Muscle layer of duodenum (tissue), 2 donors: ENCODE measurements at regions not wholly inside any gene's neighbourhood (a gene's known extent, or its start where the extent isn't known, plus 50 kb on each side); places are given as distances from the start of the nearest gene placed in this dataset.
A peak's percentile ranks its signal among the peaks of the same experiment; 100 is the strongest.

Source experiments
- H3K27ac ChIP-seq: one replicate; pipeline ENCODE4 v1.7.0; 2013; ENCODE audit warnings: mild to moderate bottlenecking, low read length
- H3K27me3 ChIP-seq: one replicate; pipeline ENCODE4 v1.7.0; 2013; ENCODE audit warnings: low read depth, mild to moderate bottlenecking, control low read depth, low read length
- H3K36me3 ChIP-seq, 2 donors: one replicate each; pipeline ENCODE4 v1.7.0; 2013; ENCODE audit warnings: low read length in 2 of 2, control low read depth in 1 of 2, mild to moderate bottlenecking in 1 of 2; ENCODE audit not compliant: insufficient read depth in 2 of 2, control insufficient read depth in 1 of 2
- H3K4me1 ChIP-seq, 2 donors: one replicate each; pipeline ENCODE4 v1.7.0; 2013; ENCODE audit warnings: low read length in 2 of 2, mild to moderate bottlenecking in 2 of 2, control low read depth in 1 of 2, moderate library complexity in 1 of 2; ENCODE audit not compliant: insufficient read depth in 2 of 2, control insufficient read depth in 1 of 2
- H3K4me3 ChIP-seq, 2 donors: one replicate each; pipeline ENCODE4 v1.7.0; 2013; ENCODE audit warnings: low read length in 2 of 2, low read depth in 1 of 2, mild to moderate bottlenecking in 1 of 2
- H3K9me3 ChIP-seq, 2 donors: one replicate each; pipeline ENCODE4 v1.7.0; 2013; ENCODE audit warnings: low read length in 2 of 2, control low read depth in 1 of 2, mild to moderate bottlenecking in 1 of 2; ENCODE audit not compliant: control insufficient read depth in 1 of 2
- donor health status: healthy.

DNA sequence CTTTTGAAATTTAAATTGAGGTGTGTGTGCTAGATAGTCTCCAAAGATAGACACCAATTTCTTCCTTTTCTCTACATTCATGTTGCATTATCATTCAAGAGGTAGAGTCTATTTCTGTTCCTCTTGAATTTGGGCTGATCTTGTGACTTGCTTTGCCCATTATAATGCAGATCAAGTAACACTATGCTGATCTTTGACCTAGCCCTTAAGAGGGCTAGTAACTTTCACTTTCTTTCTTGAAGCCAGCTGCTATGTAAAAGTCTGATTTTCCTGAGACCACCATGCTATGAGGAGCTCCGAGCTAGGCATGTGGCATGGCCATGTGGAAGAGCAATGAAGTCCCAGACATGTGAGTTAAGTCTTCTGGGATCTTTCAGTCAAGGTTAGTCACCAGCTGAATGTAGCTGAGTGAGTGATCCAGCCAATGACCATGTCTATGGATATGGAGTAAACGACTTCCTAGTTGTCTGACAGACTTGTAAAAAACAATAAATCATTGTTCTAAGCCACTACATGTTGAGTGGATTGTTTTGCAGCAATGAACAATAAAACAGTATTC is 189.4 kb upstream of the CWC22 start:
- Histone ChIP-seq H3K27ac (no peak overlapping the region), H3K27me3 (no peaks in the 10 kb centered on the region), H3K36me3 (no peaks in the 10 kb centered on the region), H3K4me1 (peaks cover 0 to 3% of the 10 kb centered on the region in 2 donors), H3K4me3 (no peak overlapping the region), H3K9me3 (no peaks in the 10 kb centered on the region)

DNA sequence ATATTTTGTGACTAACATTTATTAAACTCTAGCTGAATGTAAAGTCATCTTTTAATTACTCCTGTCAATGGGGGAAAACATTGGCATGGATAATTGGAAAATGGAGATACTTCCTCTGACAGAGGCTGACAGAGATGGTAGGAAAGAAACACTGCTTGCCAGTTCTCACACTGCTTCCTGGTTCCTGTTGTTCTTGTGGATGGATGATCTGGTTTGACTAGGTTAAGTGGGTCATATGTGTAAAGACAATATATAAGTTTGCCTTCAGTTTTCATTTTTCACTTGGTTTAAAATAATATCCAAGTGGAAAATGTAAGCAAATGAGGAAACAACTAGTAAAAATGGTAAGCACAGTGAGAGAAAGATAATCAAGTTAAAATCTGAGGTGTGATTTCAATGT is 188.8 kb upstream of the CWC22 start:
- Histone ChIP-seq H3K4me1 (peaks cover 0 to 6% of the 10 kb centered on the region in 2 donors), H3K4me3 (no peak overlapping the region), H3K27me3 (no peaks in the 10 kb centered on the region), H3K27ac (no peak overlapping the region), H3K36me3 (no peaks in the 10 kb centered on the region), H3K9me3 (no peaks in the 10 kb centered on the region)

DNA sequence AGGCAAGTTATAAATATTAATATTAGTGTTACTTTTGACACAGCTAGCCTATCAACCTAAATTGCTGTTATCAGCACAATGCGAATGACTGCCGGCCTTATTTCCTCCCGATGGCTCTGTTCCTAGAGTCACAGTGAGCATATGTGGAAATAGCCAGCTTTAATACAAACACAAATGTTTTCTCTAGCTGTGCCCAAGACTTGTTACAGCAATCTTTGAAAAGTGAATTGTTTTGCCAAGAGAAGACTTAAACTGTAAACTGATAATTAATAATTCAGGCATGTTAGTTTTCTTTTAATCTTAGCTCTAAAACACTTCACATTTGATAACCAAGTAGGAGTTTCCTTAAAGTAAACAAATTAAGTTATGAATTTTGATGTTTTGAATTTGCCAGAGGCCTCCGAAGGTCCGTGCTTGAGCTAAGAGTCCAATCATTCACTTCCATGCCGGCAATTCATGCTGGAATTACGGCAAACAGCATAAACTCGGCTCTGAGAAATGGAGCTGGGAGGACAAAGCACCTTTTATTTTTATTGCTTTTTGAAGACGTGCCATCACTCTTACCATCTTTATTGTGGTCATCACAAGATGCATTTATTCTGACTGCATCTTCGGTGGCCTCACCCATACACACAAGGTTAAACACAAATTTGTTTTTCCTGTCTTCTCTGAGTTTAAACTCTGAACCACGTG is 184.5 kb upstream of the CWC22 start:
- Histone ChIP-seq H3K9me3 (no peaks in the 10 kb centered on the region), H3K27me3 (no peaks in the 10 kb centered on the region), H3K27ac (no peak overlapping the region), H3K4me3 (no peak overlapping the region), H3K4me1 (peaks cover 0 to 6% of the 10 kb centered on the region in 2 donors), H3K36me3 (no peaks in the 10 kb centered on the region)

DNA sequence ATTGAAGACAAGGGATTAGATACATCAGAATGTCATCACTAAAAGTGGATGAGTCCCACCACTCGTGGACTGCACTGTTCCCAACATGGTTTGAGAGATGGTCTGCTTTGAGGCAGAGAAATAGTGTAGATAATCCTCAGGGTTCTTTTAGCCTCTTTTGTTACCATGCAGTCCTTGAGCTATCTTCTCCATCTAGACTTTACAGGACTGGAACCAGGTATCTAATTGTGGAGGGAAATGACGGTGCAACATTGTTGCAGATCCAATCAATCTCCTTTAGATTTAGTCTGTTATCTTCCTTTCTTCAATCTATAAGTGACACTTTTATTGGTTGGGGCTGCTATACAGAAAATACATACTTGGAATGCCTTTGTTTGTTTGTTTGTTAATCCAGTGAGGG is 183.8 kb upstream of the CWC22 start:
- H3K27ac ChIP-seq = no peak overlapping the region
- H3K27me3 ChIP-seq = no peaks in the 10 kb centered on the region
- no peak overlapping the region for H3K4me3 ChIP-seq
- H3K4me1 ChIP-seq = peaks cover 0 to 6% of the 10 kb centered on the region in 2 donors
- H3K9me3 ChIP-seq = no peaks in the 10 kb centered on the region
- no peaks in the 10 kb centered on the region for H3K36me3 ChIP-seq

DNA sequence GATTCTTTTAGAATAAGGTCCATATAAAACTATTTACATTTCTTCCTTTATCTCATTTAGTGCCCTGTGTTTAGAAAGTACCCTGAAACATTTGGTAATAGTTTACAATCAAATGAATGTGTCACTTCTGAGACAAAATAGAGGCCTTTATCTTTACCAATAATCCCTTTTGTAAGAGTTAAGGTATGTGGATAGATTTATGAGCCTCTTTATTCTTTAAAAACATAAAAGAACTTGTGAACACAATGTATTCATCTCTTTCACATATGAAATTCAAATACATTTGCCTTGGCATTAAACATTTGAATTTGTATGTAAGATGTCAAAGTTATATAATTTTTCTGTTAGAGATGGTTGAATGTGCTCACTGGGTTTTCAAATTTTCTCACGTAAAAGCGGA is 180.5 kb upstream of the CWC22 start:
- Histone ChIP-seq H3K36me3 (no peaks in the 10 kb centered on the region), H3K27ac (no peak overlapping the region), H3K4me3 (no peak overlapping the region), H3K9me3 (no peaks in the 10 kb centered on the region), H3K27me3 (no peaks in the 10 kb centered on the region), H3K4me1 (peaks cover 0 to 6% of the 10 kb centered on the region in 2 donors)

DNA sequence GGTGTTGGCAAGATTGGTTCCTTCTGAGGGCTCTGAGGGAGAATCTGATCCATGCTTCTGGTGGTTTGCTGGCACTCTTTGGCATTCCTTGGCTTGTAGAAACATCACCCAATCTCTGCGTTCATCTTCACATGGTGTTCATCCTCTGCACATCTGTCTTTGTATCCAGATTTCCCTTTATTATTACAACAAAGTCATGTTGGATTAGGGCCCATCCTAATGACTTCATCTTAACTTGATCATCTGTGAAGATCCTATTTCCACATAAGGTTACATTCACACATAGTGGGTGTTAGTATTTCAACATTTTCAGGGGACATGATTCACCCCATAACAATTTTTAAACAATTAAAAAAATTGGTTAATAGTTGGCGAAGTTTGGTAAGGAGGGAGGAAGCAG is 177.4 kb upstream of the CWC22 start:
- H3K27ac ChIP-seq = no peak overlapping the region
- H3K27me3 ChIP-seq = no peaks in the 10 kb centered on the region
- H3K9me3 ChIP-seq = no peaks in the 10 kb centered on the region
- H3K36me3 ChIP-seq = no peaks in the 10 kb centered on the region
- no peak overlapping the region for H3K4me3 ChIP-seq
- H3K4me1 ChIP-seq = no peaks in the 10 kb centered on the region

DNA sequence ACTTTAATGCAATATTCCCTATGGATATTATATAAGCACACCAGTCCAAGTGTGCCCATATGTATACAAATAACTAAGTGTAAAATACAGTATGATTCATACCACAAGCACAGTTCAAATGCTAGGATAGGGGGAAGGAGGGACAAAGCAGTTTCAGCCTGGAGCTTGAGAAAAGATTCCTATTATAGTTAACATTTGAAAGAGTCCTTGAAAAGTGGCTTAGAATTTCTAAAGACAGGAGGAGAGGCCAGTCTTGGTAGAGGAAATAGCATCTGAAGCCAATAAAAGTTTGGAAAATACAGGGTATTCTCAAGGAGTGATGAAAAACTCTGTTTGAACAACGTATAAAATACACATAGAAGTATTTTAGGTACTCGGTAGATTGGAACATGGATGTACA is 173.4 kb upstream of the CWC22 start:
- Histone ChIP-seq H3K9me3 (no peaks in the 10 kb centered on the region), H3K27me3 (no peaks in the 10 kb centered on the region), H3K36me3 (no peaks in the 10 kb centered on the region), H3K4me1 (no peaks in the 10 kb centered on the region), H3K27ac (no peak overlapping the region), H3K4me3 (no peak overlapping the region)

DNA sequence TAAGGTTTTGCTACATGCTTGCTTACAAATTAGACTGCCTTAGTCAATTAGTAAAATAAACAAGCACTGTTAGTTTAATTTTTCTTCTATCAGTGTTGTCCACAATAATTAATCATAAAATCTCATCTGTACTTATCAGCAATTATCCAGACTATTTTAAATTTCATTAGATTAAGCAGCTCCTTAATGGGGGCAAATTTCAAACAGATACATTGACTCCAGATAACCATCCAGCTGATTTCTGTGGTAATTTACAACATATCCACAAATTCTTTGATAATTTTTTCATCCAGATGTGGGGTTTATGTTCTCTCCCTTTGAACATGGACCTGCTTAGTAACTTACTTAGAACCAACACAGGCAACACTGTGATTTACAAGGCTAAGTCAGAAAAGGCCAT is 170.4 kb upstream of the CWC22 start:
- H3K36me3 ChIP-seq = no peaks in the 10 kb centered on the region
- no peak overlapping the region for H3K4me3 ChIP-seq
- no peak overlapping the region for H3K27ac ChIP-seq
- H3K9me3 ChIP-seq = no peaks in the 10 kb centered on the region
- H3K4me1 ChIP-seq = no peaks in the 10 kb centered on the region
- H3K27me3 ChIP-seq = no peaks in the 10 kb centered on the region

DNA sequence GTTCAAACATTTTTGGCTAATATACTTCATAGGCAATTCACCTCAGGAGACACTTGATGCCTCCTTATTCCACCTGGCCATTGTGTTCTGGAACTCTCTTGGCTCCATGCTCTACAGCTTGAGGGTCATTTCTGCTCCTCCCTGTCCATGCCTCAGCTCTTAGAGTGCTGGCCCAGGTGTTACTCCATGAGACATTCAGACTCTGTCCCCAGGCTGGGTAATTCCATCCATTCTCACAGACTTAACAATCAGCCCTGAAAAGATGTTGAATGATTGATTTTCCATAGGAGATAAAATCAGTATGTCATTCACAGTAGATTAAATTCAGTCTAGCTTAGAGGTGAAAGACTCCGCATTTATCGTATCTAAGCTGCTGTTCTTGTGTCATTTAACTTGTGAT is 168.6 kb upstream of the CWC22 start:
- Histone ChIP-seq H3K27me3 (no peaks in the 10 kb centered on the region), H3K4me3 (no peak overlapping the region), H3K9me3 (no peaks in the 10 kb centered on the region), H3K27ac (no peak overlapping the region), H3K36me3 (no peaks in the 10 kb centered on the region), H3K4me1 (no peaks in the 10 kb centered on the region)

DNA sequence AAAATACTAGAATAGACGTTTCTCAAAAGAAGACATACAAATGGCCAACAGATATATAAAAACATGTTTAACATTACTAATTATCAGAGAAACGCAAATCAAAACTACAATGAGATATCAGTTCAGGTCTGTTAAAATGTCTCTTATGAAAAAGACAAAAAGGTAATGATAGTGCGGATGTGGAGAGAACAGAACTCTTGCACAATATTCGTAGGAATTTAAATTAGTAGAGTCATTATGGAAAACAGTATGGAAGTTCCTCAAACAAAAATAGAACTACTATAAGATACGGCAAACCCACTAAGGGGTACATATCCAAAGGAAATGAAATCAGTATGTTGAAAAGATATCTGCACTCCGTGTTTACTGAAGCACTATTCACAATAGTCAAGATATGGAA is 167.5 kb upstream of the CWC22 start:
- Histone ChIP-seq H3K27ac (no peak overlapping the region), H3K27me3 (no peaks in the 10 kb centered on the region), H3K4me1 (no peaks in the 10 kb centered on the region), H3K36me3 (no peaks in the 10 kb centered on the region), H3K9me3 (peaks cover 0 to 2% of the 10 kb centered on the region in 2 donors), H3K4me3 (no peak overlapping the region)

DNA sequence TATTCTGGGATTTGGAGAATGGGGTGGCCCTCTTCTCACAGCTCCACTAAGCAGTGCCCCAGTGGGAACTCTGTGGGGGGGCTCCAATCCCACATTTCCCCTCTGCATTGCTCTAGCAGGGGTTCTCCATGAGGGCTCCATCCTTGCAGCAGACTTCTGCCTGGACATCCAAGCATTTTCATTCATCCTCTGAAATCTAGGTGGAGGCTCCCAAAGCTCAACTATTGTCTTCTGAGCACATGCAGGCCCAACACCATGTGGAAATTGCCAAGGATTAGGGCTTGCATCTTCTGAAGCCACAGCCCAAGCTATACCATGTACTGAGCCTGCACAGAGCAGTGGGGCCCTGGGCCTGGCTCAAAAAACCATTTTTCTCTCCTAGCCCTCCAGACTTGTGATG is 162.4 kb upstream of the CWC22 start:
- Histone ChIP-seq H3K27ac (no peak overlapping the region), H3K36me3 (no peaks in the 10 kb centered on the region), H3K4me3 (peak overlapping the region in 1 of 2 donors; percentile 1), H3K27me3 (no peaks in the 10 kb centered on the region), H3K9me3 (peaks cover 0 to 10% of the 10 kb centered on the region in 2 donors), H3K4me1 (no peaks in the 10 kb centered on the region)

DNA sequence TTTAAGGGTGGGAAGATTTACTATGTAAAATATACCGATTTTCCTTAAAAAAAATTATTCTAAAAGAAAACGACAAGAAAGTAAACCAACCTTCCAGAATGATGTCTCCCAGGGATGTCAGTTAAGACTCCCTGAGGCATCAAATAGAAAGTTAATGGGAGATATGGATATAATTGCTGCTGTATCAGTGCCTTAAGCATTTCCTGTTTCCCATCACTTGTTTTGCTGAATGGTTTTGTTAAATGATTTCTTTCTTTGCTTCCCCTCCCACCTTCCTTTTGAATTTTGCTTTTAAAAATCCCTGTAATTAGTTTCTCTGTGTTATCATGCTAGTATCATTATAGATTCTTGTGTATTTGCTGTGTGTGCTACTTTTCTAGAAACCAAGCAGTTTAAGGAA is 154.3 kb upstream of the CWC22 start:
- H3K27me3 ChIP-seq = no peaks in the 10 kb centered on the region
- no peaks in the 10 kb centered on the region for H3K4me1 ChIP-seq
- no peak overlapping the region for H3K4me3 ChIP-seq
- H3K9me3 ChIP-seq = no peaks in the 10 kb centered on the region
- no peak overlapping the region for H3K27ac ChIP-seq
- H3K36me3 ChIP-seq = no peaks in the 10 kb centered on the region
